CD4-positive, alpha-beta T cell treated with Interleukin-21 for 1 hour (primary cell): ENCODE measurements at regions not wholly inside any gene's neighbourhood (a gene's known extent, or its start where the extent isn't known, plus 50 kb on each side); places are given as distances from the start of the nearest gene placed in this dataset.
"Not testable (repeated sequence)": the region's sequence is repeated elsewhere in the genome, so short reads cannot be mapped to it uniquely, and the experiment has no call there.

Source experiments
- DNase-seq: peaks from one replicate; pipeline ENCODE4 v3.0.0-alpha.2; 2020

GRCh38 chr6:3541006-3541585, 84.2 kb upstream of the SLC22A23 start:
- no peak for DNase-seq

GRCh38 chr6:3540253-3540820, 83.5 kb upstream of the SLC22A23 start:
- no peak for DNase-seq

GRCh38 chr6:3538536-3538935, 81.7 kb upstream of the SLC22A23 start:
- no peak for DNase-seq

GRCh38 chr6:3536901-3537300, 80.1 kb upstream of the SLC22A23 start:
- DNase-seq = no peak

- DNase-seq = no peak
These were observed 79.1 kb upstream of the SLC22A23 start for GRCh38 chr6:3535776-3536435.

- no peak for DNase-seq
These were observed 78.4 kb upstream of the SLC22A23 start for GRCh38 chr6:3535033-3535775.

GRCh38 chr6:3534599-3534998, 77.7 kb upstream of the SLC22A23 start:
- no peak for DNase-seq

GRCh38 chr6:3533981-3534380, 77.1 kb upstream of the SLC22A23 start:
- DNase-seq = no peak

GRCh38 chr6:3532296-3532916, 75.6 kb upstream of the SLC22A23 start:
- DNase-seq = no peak

- DNase-seq = no peak
These were observed 74.6 kb upstream of the SLC22A23 start for GRCh38 chr6:3531481-3531880.

- DNase-seq = no peak
These were observed 73.7 kb upstream of the SLC22A23 start for GRCh38 chr6:3530515-3530914.

- no peak for DNase-seq
These were observed 72.9 kb upstream of the SLC22A23 start for GRCh38 chr6:3529721-3530120.

GRCh38 chr6:3529232-3529631, 72.4 kb upstream of the SLC22A23 start:
- DNase-seq = no peak

- not testable (repeated sequence) for DNase-seq
These were observed 71.3 kb upstream of the SLC22A23 start for GRCh38 chr6:3528081-3528671.

- DNase-seq = no peak
These were observed 70.8 kb upstream of the SLC22A23 start for GRCh38 chr6:3527651-3527977.

- DNase-seq = no peak
These were observed 70.3 kb upstream of the SLC22A23 start for GRCh38 chr6:3526962-3527650.

- DNase-seq = no peak
These were observed 69.1 kb upstream of the SLC22A23 start for GRCh38 chr6:3525915-3526314.

GRCh38 chr6:3524456-3524855, 67.6 kb upstream of the SLC22A23 start:
- no peak for DNase-seq

- no peak for DNase-seq
These were observed 67.1 kb upstream of the SLC22A23 start for GRCh38 chr6:3523966-3524365.

GRCh38 chr6:3523271-3523670, 66.4 kb upstream of the SLC22A23 start:
- no peak for DNase-seq

GRCh38 chr6:3522561-3523260, 65.9 kb upstream of the SLC22A23 start:
- no peak for DNase-seq
